Panc1 (cell line): ENCODE measurements at regions not wholly inside any gene's neighbourhood (a gene's known extent, or its start where the extent isn't known, plus 50 kb on each side); places are given as distances from the start of the nearest gene placed in this dataset.

Source experiments
- POLR2AphosphoS5 ChIP-seq: IDR thresholded peaks from 2 replicates; pipeline ENCODE4 v1.6.1; 2012; ENCODE audit warnings: mild to moderate bottlenecking, low read depth, low read length, moderate library complexity
- SIN3A ChIP-seq: IDR thresholded peaks from 2 replicates; pipeline ENCODE4 v1.6.1; 2012; ENCODE audit warnings: low read depth, mild to moderate bottlenecking, low read length, moderate library complexity, borderline replicate concordance; ENCODE audit not compliant: insufficient read depth
- TF ChIP-seq, protein P1 (sequence below): fragments of 450-650 bp; IDR thresholded peaks from 2 replicates; pipeline ENCODE4 v1.5.1; 2017; ENCODE audit warnings: mild to moderate bottlenecking

DNA sequence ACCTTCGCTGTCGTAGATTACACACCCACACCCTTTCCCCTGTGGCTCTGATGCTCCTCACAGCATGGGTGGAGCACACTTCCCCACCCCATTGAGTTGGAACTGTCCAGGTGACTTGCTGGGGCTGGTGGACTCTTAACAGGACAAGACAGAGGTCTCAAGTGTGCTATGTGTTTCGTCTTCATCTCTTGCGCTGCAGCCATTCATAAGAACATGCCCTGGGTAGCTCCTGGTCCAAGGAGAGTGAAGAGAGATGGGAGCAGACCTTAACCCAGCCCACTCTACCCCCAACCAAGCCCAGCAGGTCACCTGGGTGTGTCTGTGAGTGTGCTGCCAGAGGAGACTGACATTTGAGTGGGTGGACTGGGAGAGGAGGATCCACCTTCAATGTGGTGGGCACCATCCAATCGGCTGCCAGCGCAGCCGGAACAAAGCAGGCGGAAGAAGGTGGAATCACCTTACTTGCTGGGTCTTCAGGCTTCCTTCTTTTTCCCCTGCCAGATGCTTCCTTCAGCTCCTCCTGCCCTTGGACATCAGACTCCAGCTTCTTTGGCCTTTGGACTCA is 112.4 kb downstream of the HTR5A start:
- TF ChIP-seq SIN3A (no peak), POLR2AphosphoS5 (no peak)
- TF ChIP-seq, protein P1, sequence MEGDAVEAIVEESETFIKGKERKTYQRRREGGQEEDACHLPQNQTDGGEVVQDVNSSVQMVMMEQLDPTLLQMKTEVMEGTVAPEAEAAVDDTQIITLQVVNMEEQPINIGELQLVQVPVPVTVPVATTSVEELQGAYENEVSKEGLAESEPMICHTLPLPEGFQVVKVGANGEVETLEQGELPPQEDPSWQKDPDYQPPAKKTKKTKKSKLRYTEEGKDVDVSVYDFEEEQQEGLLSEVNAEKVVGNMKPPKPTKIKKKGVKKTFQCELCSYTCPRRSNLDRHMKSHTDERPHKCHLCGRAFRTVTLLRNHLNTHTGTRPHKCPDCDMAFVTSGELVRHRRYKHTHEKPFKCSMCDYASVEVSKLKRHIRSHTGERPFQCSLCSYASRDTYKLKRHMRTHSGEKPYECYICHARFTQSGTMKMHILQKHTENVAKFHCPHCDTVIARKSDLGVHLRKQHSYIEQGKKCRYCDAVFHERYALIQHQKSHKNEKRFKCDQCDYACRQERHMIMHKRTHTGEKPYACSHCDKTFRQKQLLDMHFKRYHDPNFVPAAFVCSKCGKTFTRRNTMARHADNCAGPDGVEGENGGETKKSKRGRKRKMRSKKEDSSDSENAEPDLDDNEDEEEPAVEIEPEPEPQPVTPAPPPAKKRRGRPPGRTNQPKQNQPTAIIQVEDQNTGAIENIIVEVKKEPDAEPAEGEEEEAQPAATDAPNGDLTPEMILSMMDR: no peak
